HCT116 (cell line): ENCODE measurements at regions not wholly inside any gene's neighbourhood (a gene's known extent, or its start where the extent isn't known, plus 50 kb on each side); places are given as distances from the start of the nearest gene placed in this dataset.

Experiments
- EZH2 ChIP-seq: fragments of 200-600 bp; sonication (generic); IDR thresholded peaks from 2 replicates; pipeline ENCODE4 v1.6.1; 2017; ENCODE audit warnings: antibody characterized with exemption, mixed run types
- FOSL1 ChIP-seq: IDR thresholded peaks from 2 replicates; pipeline ENCODE4 v1.6.1; 2012; ENCODE audit warnings: low read depth
- RAD21 ChIP-seq: IDR thresholded peaks from 2 replicates; pipeline ENCODE4 v1.6.1; 2012; ENCODE audit warnings: low read depth, mild to moderate bottlenecking
- TF ChIP-seq, protein P1 (sequence below), 3 experiments: fragments of 200-600 bp in 1 of 3; sonication (generic) in 1 of 3; IDR thresholded peaks in 2 of 3; conservative IDR thresholded peaks in 1 of 3; 2 replicates each; pipeline ENCODE4 v1.5.1; 2012 to 2017; ENCODE audit warnings: low read depth in 2 of 3, low read length in 2 of 3, antibody characterized with exemption in 1 of 3, borderline replicate concordance in 1 of 3, control low read depth in 1 of 3, mild to moderate bottlenecking in 1 of 3, mixed read lengths in 1 of 3, mixed run types in 1 of 3, moderate library complexity in 1 of 3; ENCODE audit not compliant: insufficient read depth in 1 of 3

DNA sequence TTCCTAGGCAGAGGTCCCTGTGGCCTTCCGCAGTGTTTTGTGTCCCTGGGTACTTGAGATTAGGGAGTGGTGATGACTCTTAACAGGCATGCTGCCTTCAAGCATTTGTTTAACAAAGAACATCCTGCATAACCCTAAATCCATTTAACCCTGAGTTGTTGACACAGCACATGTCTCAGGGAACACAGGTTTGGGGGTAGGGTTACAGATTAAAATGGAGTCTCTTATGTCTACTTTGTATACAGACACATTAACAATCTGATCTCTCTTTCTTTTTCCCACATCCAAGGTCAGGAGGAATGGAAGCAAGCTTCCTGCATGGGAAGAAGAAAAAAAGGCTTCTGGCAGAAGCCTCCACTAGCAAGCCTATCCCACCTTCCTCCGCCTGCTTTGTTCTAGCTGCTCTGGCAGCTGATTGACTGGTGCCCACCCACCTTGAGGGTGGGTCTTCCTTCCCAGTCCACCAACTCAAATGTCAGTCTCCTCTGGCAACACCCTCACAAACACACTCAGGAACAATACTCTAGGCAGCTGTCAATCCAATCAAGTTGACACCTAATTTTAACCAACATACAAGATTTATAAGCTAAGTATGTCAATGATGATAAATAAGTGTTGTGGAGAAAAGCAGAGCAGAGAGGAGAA lies 176.5 kb upstream of the CCZ1B start:
- TF ChIP-seq, protein P1, sequence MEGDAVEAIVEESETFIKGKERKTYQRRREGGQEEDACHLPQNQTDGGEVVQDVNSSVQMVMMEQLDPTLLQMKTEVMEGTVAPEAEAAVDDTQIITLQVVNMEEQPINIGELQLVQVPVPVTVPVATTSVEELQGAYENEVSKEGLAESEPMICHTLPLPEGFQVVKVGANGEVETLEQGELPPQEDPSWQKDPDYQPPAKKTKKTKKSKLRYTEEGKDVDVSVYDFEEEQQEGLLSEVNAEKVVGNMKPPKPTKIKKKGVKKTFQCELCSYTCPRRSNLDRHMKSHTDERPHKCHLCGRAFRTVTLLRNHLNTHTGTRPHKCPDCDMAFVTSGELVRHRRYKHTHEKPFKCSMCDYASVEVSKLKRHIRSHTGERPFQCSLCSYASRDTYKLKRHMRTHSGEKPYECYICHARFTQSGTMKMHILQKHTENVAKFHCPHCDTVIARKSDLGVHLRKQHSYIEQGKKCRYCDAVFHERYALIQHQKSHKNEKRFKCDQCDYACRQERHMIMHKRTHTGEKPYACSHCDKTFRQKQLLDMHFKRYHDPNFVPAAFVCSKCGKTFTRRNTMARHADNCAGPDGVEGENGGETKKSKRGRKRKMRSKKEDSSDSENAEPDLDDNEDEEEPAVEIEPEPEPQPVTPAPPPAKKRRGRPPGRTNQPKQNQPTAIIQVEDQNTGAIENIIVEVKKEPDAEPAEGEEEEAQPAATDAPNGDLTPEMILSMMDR (IDR thresholded peaks at IDR 0.05 in 2 of 3, conservative IDR thresholded peaks at IDR 0.05 in 1 of 3; ENCODE audit: borderline replicate concordance in 1 of 3, insufficient read depth in 1 of 3, low read depth in 2 of 3, low read length in 2 of 3), result no peak
- TF ChIP-seq FOSL1, result no peak
- TF ChIP-seq EZH2, result no peak
- no peak for TF ChIP-seq RAD21
